GM21390 (cell line): ENCODE measurements at regions not wholly inside any gene's neighbourhood (a gene's known extent, or its start where the extent isn't known, plus 50 kb on each side); places are given as distances from the start of the nearest gene placed in this dataset.
A peak's percentile ranks its signal among the peaks of the same experiment; 100 is the strongest.
"Not testable (repeated sequence)": the region's sequence is repeated elsewhere in the genome, so short reads cannot be mapped to it uniquely, and the experiment has no call there.

ENCODE experiments used
- ATAC-seq: cut with Tn5 transposase; IDR thresholded peaks from one replicate; pipeline ENCODE4 v1.9.1; 2021; ENCODE audit not compliant: unreplicated experiment

DNA sequence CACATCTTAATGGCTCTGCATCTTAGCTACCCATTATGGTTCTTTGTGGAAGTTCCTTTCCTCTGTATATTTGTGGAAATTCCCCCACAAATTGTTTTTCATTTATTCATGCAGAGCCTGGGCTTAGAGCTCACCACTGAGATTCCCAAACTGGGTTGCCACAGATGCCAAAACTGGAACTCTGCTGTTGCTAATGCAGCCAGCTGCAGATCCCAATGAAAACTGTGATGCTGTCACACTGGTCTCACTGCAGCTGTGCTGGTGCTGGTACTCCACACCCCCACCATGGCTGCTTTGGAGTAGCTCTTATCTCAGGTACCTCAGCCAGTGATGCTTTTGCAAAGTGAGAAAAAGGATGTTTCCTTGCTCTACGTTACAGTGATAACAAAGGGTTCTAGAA is 87.7 kb downstream of the DCK start:
- ATAC-seq: no peak

DNA sequence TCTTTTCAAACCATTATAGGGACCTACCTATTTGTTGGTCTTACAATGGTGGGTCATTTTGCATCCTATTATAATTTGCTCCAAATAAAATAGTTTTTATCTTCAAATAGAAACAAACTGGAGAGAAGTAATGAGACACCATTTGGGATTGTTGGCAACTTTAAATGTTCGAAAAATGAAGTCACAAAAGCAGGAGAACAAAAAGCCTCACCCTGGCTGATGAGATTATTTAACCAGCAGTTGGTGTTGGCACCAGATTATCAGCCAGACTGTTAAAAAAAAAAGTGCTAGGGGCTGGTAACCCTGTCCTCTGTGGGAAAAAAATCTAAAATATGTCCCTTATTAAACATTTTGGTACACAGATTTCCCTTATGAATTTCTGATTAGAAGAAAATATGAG is 100.3 kb downstream of the DCK start:
- ATAC-seq: no peak

DNA sequence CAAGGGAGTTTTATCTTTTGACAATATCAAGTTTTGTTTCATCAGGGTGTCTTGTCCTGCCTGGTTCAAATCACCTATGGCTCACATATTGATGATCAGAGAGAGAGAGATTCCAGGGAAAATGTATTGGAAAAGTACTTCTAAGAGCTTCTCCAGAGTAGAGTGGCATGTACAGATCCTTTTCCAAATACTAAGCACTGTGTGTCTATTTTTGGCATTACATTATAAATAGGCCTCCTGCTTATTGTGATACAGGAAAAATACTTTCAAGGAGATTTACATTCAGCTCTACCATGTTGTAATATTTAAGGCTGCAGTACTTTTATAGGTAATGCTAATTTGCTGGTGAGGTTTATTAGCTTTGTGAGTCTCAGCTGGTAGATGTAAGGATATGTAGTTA is 100.8 kb downstream of the DCK start:
- no peak for ATAC-seq

DNA sequence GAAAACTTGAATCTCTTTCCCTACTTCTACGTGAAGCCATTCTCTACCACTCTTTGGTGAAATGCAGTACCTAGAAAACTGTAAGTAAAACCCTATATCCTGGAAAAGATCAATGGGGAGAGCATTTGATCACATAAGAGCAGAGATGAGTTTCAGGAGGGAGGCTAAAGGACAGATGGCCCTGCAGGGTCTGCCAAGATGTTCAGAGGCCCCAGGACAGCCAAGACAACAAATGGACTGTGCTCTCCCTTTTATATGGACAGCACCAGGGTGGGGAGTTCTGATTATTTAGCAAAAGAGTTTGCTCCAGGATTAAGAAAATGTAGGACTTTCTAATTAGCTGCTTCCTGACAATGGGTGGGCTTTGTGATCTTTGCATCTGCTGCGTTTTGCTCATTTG is 101.7 kb downstream of the DCK start:
- ATAC-seq: no peak

DNA sequence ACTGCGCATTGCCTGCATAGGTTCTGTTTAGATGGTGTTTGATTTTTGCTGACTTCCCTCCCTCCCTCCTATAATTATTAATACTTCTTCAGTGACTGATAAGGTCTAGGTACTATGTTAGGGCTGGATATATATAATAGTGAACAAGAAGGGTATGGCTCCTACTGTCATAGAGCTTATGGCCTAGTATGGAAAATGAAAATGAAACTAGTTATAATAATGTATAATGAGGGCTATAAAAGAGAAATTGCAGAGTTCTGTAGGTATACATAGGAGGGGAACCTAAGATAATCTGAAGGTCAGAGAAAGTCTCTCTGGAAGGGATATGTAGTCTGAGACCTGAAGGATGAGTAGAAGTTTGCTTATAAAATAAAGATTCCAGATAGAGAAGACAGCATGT is 102.1 kb downstream of the DCK start:
- ATAC-seq: no peak

DNA sequence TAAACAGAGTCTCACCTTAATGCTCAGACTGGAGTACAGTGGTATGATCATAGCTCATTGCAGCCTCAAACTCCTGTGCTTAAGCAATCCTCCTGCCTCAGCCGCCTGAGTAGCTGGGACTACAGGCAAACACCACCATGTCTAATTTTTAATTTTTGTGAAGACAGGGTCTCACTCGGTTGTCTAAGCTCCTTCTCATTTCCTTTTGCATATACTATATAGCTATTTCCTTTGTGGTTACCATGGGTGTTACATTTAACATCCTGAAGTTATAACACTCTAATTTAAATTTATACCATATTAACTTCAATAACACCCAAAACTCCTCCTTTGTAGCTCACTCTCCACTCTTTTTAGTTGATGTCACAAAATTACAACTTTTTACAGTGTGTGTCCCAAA is 114.3 kb downstream of the DCK start:
- ATAC-seq: no peak

DNA sequence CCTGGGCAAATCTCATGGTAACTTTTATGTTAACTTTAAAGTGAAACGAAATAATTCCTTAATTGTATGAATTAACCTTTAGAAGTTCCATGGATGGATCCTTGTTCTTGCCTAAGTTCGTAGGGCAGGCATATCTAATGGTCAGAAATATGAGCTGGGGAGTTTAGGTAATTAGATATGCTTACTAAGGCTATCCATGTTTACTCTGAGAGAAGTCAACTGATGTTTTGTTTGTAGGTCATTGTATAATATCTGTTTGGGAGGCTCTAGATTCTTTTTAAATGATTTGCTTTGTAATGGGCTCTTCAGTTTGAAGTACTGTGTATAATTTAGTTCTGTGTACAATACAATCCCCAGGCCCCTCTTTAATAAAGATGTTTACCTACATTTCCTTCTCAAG is 117.0 kb downstream of the DCK start:
- no peak for ATAC-seq

DNA sequence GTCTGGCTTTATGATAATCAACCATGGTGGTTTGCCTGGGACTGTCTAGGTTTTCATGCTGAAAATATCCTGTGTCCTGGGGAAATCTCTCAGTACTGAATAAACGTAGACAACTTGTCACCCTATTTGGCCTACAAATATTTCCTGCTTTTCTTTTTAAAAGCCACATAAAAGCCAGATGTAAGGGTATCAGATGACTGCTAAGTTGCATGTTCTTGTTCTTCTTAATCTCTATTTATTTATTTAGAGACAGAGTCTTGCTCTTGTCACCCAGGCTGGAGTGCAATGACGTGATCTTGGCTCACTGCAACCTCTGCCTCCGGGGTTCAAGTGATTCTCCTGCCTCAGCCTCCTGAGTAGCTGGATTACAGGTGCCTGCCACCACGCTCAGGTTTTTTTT is 117.7 kb downstream of the DCK start:
- not testable (repeated sequence) for ATAC-seq

DNA sequence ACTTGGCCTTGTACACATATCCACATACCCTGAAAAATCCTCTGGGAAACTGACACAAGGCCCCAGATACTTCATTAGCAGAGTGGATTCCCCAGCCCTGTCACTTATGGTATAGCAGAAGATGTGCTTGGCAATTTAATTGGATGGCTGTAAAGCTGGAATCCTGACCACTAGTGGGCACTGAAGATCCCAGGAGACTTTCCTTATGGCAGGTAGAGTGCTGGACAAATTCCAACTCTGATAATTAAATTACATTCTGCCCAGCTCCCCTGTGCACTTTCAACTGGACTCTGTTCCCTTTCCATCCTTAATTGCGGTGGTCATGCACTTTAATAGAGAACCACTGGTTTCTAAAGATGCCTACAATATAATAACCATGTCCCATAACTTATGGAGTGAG is 119.8 kb downstream of the DCK start:
- ATAC-seq: no peak

DNA sequence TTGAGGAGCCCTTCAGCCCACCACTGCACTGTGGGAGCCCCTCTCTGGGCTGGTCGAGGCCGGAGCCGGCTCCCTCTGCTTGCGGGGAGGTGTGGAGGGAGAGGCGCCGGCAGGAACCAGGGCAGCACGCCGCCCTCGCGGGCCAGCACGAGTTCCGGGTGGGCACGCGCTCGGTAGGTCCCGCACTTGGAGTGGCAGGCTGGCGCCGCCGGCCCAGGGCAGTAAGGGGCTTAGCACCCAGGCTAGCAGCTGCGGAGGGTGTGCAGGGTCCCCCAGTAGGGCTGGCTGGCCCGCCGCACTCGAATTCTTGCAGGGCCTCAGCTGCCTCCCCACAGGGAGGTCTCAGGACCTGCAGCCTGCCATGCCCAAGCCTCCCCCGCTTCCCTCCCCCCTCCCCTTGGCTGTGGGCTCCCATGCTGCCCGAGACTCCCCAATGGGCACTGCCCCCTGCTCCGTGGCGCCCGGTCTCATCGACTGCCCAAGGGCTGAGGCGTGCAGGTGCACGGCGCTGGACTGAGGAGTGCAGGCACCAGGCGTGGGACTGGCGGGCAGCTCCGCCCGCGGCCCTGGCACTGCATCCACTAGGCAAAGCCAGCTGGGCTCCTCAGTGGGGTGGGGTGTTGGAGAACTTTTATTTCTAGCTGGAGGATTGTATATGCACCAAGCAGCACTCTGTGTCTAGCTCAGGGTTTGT is 127.5 kb downstream of the DCK start:
- ATAC-seq: no peak

DNA sequence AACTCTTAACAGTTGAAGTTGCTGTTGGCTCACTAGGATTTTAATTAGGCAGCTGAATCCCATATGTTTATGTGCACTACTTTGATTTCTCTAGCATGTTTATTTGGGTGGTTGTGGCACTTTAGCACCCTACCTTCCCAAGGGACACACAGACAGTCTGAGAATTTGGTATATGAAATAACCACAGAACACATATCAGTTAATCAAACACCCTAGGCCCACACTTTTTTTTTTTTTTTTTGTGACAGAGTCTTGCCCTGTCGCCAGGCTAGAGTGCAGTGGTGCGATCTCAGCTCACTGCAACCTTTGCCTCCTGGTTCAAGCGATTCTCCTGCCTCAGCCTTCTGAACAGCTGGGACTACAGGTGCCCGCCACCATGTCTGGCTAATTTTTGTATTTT is 130.5 kb downstream of the DCK start:
- ATAC-seq: no peak

DNA sequence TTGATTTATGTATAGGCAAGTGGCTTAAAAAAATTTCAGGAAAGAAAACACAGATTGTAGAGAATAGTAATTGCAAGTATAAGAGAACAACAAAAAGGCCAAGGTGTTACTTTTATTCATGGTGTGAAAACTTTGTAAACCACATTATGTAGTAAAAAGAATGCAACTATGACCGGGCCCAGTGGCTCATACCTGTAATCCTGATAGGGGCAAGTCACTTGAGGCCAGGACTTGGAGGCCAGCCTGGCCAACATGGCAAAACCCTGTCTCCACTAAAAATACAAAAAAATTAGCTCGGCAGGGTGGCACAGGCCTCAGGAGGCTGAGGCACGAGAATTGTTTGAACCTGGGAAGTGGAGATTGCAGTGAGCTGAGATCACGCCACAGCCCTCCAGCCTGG is 131.7 kb downstream of the DCK start:
- ATAC-seq: no peak

DNA sequence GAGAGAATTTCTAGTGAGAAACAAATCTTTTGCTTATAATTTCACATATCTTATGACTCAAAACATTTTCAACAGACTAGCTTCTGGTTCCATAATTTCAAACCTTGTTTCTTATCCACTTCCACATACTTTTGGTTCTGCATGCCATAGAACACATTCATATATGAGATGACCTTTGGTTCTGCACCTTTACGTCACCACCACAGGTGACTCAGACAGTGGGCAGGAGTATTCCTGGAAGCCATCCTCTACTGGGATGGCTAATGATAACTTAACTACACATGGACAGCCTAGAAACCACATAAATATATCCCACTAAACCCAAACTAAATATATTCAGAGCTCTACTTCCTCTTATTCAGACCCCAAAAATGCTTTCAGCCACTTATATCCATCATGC is 133.3 kb downstream of the DCK start:
- ATAC-seq: no peak

DNA sequence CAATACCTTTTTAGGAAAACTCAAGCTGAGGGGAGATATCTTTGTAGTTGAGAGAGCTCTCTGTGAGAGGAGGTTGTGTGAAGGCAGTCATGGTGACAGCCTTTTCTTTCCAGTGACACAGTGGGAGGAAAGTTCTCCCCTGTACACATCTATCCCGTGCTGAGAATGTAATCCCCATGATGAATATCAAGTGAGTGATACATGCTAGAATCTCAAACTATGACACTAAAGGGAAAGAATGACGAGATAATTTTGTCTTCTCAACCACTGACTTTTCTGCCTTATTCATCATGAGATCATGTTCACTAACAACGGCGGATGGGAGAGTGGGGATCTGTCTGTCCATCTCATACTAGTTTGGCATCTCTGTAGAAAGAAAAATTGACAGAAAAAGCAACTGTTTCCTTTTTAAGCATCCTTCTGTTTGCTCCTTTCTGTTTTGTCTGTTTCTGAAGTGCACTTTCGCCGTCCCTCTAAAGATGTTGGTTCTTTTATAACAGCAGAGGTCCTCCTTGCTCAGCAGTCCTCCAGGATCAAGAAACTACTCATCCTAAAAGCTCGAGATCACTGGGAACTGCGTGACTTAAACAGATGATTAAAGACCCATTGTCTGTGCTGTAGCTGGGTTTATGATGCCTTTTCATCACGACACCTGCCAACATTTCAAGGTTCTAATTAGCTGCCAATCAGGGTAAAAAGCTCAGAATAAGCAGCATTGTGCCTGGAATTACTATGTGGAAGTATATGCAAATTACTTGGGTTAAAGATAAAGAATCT is 137.6 kb downstream of the DCK start:
- ATAC-seq: no peak

DNA sequence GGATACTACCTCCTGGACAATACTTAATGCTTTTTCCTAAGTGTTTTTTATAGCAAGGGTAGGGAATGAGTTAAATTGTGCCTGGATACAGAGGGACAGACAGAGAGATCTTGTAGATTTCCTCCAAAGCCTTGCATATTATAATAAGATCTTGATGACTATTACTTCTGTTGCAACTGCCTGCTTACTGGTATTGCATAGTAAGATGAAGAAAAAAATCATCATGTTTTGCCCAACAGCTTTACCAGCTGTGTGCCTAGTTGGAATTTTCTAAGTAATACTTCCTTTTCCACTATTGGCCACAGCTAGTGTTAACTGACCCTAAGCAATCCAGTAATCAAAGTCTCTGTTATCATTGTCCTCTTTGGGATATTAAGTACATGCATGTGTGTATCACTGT is 139.0 kb downstream of the DCK start:
- ATAC-seq: no peak

DNA sequence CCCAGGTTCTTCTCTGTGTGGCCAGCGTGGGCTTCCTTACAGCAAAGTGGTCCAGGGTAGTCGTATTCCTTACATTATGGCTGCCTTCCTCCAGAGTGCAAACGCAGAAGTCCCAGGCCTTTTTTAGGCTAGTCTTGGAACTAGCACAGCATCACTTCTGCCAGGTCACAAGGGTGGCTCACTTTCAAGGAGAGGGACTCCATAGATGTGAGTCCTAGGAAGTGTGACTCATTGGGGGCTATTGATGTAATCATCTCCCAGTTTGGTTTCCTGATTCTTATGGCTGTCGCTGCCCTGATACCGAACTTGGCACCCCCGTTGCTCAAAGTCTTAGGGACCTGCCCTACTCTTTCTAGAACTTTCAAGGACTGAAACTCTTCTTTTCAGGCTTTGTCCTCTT is 140.0 kb downstream of the DCK start:
- no peak for ATAC-seq

DNA sequence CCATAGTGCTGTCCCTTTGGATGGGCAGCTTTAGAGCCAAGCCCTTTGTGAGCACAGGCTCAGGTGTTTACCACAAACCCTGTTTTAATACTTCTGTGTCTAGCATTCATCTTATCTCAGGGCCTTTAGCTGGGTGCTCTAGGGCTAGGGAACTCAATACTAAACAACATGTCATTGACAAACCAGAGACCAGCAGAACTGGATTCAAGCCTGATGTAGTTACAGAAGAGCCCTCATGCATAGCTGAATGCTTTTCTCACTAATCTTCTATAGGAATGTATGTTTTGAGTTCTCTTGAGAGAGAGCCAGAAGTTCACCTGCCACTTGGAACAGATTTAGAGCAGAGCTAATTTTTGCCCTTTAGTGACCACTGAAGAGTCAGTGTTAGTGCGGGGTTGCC is 142.6 kb downstream of the DCK start:
- no peak for ATAC-seq

DNA sequence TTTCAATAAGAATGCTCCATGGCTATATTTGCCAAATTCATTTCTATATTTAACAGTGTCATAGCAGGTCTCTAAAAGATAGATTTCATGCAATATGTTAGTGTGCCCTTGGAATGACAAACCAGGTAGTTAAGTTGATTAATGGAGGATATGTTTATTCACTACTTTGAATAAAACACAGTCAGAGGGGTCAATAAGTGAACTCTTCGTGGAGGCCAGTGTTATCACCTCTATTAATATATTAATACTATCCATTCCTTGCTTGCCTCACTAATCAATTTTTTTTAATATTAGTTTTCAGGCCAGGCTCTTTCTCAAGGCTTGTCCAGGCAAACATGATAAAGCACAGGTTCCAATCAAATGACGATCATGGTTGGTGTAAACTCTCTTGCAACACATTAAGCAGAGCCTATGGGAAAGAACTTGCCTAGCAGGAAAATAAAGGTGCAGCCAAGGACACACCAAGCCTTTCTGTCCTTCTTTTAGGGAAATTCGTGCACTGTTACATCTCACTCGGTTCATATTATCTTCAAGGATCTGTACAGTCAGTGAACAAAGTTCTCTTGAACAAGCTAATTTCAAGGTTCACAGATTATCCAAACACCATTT is 144.7 kb downstream of the DCK start:
- ATAC-seq: no peak

DNA sequence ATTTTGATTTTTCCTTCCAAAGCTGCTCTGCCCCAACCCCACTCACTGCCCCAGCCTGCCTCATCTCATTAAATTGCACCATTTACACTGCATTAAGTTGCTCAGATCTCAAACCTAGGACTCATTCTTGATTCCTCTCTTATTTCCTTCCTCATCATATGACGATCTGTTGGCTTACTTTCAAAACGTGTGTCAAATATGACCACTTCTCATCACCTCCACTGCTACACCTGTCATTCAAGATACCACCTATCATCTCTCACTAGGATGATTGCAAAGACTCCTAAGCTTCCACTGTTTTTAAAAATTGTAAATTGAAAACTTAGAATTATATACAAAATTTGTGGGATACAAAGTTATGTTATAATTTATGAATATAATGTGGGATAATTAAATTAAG is 147.1 kb downstream of the DCK start:
- no peak for ATAC-seq

DNA sequence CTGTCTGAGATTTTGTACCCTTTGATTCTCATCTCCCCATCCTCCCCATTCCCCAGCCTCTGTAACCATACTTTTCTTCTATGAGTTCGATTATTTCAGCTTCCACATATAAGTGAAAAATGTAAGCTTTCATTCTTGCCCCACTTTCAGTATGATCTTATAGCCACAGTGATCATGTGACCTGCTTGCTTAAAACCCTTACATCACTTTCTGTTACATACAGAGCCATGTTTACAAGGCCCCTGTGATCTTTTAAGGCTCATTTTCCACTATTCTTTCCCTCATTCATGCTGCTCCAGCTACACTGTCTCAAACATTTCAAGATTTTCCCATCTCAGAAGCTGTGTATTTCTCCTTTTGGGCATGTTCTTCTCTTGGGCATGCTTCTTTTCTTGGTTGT is 147.7 kb downstream of the DCK start:
- ATAC-seq: peak; percentile 67

DNA sequence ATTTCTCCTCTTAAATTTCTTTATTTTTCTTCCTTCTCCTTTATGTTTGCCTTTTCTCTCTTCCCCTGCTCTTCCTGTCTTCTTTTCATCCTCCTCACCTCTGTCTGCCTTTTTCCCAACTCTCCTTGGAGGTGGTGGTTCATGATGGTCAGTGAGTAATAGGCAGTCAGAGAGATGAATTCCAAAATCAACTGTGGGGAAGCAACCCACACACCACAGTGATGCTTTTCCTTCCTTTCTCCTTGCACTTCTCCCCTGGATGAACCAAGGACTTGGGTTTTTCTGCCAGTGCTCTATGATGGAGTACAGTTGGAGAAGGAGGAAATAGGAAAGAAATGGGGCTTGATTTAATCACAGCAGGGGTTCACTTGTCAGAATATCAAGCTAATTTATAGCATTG is 153.8 kb downstream of the DCK start:
- ATAC-seq: no peak

DNA sequence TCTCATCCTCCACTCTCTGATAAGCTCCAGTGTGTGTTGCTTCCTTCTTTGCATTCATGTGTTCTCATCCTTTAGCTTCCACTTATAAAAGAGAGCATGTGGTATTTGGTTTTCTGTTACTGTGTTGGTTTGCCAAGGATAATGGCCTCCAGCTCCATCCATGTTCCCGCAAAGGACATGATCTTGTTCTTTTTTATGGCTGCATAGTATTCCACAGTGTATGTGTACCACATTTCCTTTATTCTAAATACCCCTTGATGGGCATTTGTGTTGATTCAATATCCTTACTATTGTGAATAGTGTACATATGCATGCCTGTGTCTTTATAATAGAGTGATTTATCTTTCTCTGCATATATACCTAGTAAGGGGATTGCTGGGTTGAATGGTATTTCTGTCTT is 155.1 kb downstream of the DCK start:
- no peak for ATAC-seq
